Neural crest cell (in vitro differentiated cells): ENCODE measurements at regions not wholly inside any gene's neighbourhood (a gene's known extent, or its start where the extent isn't known, plus 50 kb on each side); places are given as distances from the start of the nearest gene placed in this dataset.
A peak's percentile ranks its signal among the peaks of the same experiment; 100 is the strongest.

ENCODE experiments used
- DNase-seq: peaks from one replicate; pipeline ENCODE4 v3.0.0; 2021; ENCODE audit warnings: low read depth, mixed read lengths, low spot score
- H3K27ac Mint-ChIP-seq: one replicate; pipeline ENCODE4 v1.8.0; 2021; ENCODE audit warnings: mild to moderate bottlenecking, mixed read lengths; ENCODE audit not compliant: unreplicated experiment
- H3K27me3 Mint-ChIP-seq: 2 replicates; pipeline ENCODE4 v1.8.0; 2021; ENCODE audit warnings: low read depth, mild to moderate bottlenecking, mixed read lengths
- H3K36me3 Mint-ChIP-seq: 2 replicates; pipeline ENCODE4 v1.8.0; 2021; ENCODE audit warnings: low read depth, mild to moderate bottlenecking, mixed read lengths
- H3K4me1 Mint-ChIP-seq: 2 replicates; pipeline ENCODE4 v1.8.0; 2021; ENCODE audit warnings: mixed read lengths
- H3K4me3 Mint-ChIP-seq: one replicate; pipeline ENCODE4 v1.8.0; 2021; ENCODE audit warnings: mild to moderate bottlenecking, mixed read lengths
- H3K9me3 Mint-ChIP-seq: 2 replicates; pipeline ENCODE4 v1.8.0; 2021; ENCODE audit warnings: mixed read lengths
- CTCF ChIP-seq: fragments of 200-600 bp; sonication (generic); conservative IDR thresholded peaks from 2 replicates; pipeline ENCODE4 v1.5.0; 2021; ENCODE audit warnings: antibody characterized with exemption, mild to moderate bottlenecking

GRCh38 chr12:127083008-127083949, 1183.7 kb upstream of the TMEM132C start:
- peaks cover 8% of the 10 kb centered on the region for H3K9me3 Mint-ChIP-seq
- DNase-seq = no peak
- H3K4me1 Mint-ChIP-seq = peaks cover 15% of the 10 kb centered on the region
- peak overlapping the region; percentile 13 for H3K4me3 Mint-ChIP-seq
- peaks cover 2% of the 10 kb centered on the region for H3K27me3 Mint-ChIP-seq
- TF ChIP-seq CTCF = no peak
- H3K36me3 Mint-ChIP-seq = no peaks in the 10 kb centered on the region
- H3K27ac Mint-ChIP-seq = peak overlapping the region; percentile 74

- H3K9me3 Mint-ChIP-seq = peaks cover 2% of the 10 kb centered on the region
- no peak for DNase-seq
- no peaks in the 10 kb centered on the region for H3K27me3 Mint-ChIP-seq
- H3K4me1 Mint-ChIP-seq = no peaks in the 10 kb centered on the region
- H3K4me3 Mint-ChIP-seq = no peak overlapping the region
- no peaks in the 10 kb centered on the region for H3K36me3 Mint-ChIP-seq
- H3K27ac Mint-ChIP-seq = no peak overlapping the region
- no peak for TF ChIP-seq CTCF
Measured at GRCh38 chr12:127101076-127101475, 1165.9 kb upstream of the TMEM132C start.

GRCh38 chr12:127106041-127106440, 1160.9 kb upstream of the TMEM132C start:
- H3K9me3 Mint-ChIP-seq = no peaks in the 10 kb centered on the region
- H3K27ac Mint-ChIP-seq = no peak overlapping the region
- H3K36me3 Mint-ChIP-seq = no peaks in the 10 kb centered on the region
- no peak for DNase-seq
- no peaks in the 10 kb centered on the region for H3K4me1 Mint-ChIP-seq
- no peak for TF ChIP-seq CTCF
- no peak overlapping the region for H3K4me3 Mint-ChIP-seq
- H3K27me3 Mint-ChIP-seq = no peaks in the 10 kb centered on the region

GRCh38 chr12:127106697-127107096, 1160.3 kb upstream of the TMEM132C start:
- H3K36me3 Mint-ChIP-seq = no peaks in the 10 kb centered on the region
- H3K27me3 Mint-ChIP-seq = no peaks in the 10 kb centered on the region
- no peak for TF ChIP-seq CTCF
- DNase-seq = no peak
- H3K4me3 Mint-ChIP-seq = no peak overlapping the region
- no peaks in the 10 kb centered on the region for H3K4me1 Mint-ChIP-seq
- no peak overlapping the region for H3K27ac Mint-ChIP-seq
- no peaks in the 10 kb centered on the region for H3K9me3 Mint-ChIP-seq

GRCh38 chr12:127107744-127108143, 1159.2 kb upstream of the TMEM132C start:
- TF ChIP-seq CTCF = no peak
- H3K4me3 Mint-ChIP-seq = no peak overlapping the region

More at GRCh38 chr12:127107744-127108143, 1159.2 kb upstream of the TMEM132C start:
- H3K36me3 Mint-ChIP-seq = no peaks in the 10 kb centered on the region
- H3K27ac Mint-ChIP-seq = no peak overlapping the region
- no peak for DNase-seq
- no peaks in the 10 kb centered on the region for H3K9me3 Mint-ChIP-seq
- H3K27me3 Mint-ChIP-seq = no peaks in the 10 kb centered on the region
- no peaks in the 10 kb centered on the region for H3K4me1 Mint-ChIP-seq
